Fibroblast of skin of abdomen (primary cell): ENCODE measurements at regions not wholly inside any gene's neighbourhood (a gene's known extent, or its start where the extent isn't known, plus 50 kb on each side); places are given as distances from the start of the nearest gene placed in this dataset.

Experiments
- DNase-seq: peaks from one replicate; pipeline ENCODE4 v3.0.0-alpha.2; 2013

DNA sequence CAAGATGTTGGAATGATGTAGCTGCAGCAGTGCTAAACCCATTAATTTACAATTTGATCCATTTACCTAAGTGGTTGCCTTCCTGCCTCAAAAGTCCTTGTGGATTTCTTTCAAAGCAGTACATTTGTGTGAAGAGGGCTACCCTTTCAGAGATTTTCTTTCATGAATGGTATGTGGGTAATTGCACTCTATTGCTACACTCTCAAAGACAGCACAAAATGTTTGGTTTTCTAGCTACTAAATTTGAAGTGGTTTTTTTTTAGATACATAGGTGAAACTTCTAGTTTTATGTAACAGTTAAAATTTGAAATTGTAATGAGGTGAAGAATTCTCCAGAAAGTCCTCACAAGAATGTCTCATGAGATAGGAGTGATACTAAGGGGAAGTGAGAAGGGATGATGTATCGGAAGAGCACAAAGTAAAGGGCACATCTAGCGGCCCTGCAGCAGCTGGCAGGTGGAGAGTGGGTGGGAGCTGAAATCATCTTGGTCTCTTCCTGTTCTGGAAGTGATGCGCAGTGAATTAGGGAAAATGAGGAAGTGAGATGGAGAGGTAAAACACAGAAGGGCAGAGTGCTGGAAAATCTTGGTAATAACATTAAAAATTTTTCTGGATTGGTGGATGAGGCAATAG is 236.8 kb upstream of the MAN1A1 start:
- no peak for DNase-seq

GRCh38 chr6:119584088-119584487 is 234.5 kb upstream of the MAN1A1 start:
- DNase-seq = no peak

DNA sequence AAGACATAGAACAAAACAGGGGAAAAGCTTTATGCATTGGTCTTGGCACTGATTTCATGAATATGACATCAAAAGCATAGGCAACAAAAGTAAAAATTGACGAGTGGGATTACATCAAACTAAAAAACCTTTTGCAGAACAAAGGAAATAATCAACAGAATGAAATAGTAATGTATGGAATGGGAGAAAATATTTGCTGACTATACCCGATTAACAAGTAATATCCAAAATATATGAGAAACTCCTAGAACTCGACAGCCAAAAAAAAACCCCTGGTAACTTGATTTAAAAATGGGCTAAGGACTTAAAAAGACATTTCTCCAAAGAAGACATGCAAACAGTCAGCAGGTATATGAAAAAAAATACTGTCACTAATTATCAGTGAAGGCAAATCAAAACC is 231.7 kb upstream of the MAN1A1 start:
- DNase-seq = no peak

DNA sequence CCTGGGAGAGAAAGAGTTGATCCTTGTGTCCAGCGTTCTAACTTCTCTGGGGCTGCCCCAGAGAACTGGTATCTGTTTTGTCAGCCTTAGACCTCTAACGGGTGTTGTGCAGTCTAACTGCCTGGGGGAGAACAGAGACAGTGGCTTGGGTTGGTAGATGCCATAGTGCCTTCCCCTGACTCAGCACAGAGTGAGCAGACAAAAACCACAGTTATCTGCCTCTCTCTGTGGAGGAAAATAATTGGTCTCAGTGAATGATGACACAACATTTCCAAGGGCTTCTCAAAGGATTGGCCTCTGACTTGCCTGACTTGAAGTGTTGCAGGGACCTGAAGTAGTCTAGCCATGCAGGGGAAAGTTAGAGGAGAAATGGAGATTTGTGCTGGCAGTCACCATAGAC is 226.2 kb upstream of the MAN1A1 start:
- DNase-seq = peak; percentile 82

DNA sequence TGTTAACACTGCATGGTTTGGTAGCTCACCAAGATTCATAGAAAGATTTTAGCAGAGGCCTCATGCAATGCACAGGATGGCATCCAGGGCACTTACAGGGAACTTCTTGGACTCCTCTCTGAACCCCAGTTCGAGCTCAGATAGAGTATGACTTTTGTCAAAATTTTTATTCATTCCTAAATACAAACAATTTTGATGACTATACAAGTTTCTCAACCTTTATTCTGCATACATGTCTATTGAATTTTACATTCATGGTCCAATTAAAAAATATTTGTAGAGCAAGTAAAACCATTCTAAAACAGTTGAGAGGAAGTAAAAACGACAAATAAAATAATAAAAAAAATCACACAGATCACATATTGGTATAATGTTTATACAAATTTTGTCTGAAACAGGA is 219.0 kb upstream of the MAN1A1 start:
- no peak for DNase-seq

GRCh38 chr6:119566546-119567260 is 217.1 kb upstream of the MAN1A1 start:
- DNase-seq = no peak

DNA sequence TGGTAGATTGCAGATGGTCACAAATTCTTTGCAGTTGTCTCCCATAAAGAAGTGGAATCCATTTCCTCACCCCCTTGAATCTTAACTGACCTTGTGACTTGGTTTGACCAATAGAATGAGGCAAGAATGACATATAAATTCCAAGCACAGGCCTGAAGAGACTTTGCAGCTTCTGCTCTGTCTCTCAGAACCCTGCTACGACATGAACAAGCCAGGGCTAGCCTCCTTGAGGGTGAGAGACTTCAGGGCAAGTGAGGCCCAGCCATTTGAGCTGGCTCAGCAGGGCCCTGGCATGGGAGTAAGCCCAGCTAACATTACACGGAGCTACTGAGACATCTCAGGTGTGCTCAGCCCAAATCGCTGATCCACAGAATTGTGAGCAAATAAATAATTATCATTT is 216.3 kb upstream of the MAN1A1 start:
- no peak for DNase-seq

GRCh38 chr6:119562168-119562567 is 212.6 kb upstream of the MAN1A1 start:
- DNase-seq = no peak

- DNase-seq = no peak
These were observed 210.0 kb upstream of the MAN1A1 start for GRCh38 chr6:119559586-119559985.

DNA sequence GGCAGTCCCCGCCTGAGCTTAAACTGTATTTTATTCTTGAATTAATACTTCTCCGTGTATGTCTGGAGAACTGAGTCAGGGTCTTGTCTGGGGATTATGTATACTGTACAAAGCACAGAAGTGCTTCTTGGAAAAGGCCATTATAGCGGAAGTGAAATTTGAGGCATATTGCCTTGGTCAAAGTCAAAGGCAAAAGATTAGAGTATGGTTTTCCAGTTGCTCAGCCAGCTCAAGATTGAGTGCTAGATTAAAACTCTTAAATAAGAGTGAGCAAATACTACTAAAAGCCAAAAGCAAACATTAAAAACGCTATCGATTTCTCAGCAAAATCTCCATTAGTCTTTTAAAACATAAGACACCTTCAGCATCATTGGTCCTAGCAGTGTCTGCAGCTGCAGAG is 207.7 kb upstream of the MAN1A1 start:
- no peak for DNase-seq

- peak; percentile 32 for DNase-seq
These were observed 202.5 kb upstream of the MAN1A1 start for GRCh38 chr6:119552021-119552420.

- no peak for DNase-seq
These were observed 197.5 kb upstream of the MAN1A1 start for GRCh38 chr6:119547024-119547423.

GRCh38 chr6:119545245-119545644 is 195.7 kb upstream of the MAN1A1 start:
- DNase-seq = no peak

DNA sequence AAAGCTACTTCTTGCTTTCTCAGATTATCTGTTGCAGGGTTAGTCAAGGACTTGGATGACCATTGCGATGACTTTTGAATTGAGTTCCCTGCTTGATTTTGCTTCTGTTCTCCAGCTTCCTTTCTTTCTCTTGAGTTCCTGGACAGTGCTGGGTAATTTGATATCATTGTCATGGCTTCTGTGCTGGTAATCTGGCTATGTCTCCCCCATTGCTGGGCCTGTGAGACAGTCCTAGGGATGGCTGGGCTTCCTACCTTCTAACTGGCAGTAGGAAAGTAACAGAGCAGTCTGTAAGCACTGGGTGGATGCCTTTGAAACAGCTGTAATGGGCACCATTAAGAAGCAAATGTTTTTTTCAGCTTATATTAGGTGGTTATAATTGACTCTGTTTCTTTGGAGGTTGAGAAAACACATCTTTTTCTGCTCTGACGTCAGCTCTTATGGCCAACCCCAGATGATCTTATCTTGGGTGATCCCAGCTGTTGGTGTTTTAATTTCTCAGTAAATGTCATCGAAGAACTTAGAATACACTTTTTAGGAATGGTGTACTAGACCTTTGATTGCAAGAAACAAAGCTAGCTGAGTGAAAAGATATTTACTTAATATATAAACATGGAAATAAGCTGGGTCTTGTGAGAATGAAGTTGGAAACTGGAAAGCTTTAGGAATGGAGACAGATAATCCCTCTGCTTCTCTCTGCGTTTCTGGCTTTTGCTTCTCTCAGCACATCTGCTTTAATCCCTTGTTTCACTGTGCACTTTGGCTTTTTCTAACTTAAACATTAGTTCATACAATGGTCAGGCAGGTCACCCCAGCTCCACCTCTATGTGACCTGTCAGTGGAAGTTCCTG is 195.0 kb upstream of the MAN1A1 start:
- DNase-seq = no peak

GRCh38 chr6:119543332-119543731 is 193.8 kb upstream of the MAN1A1 start:
- DNase-seq = no peak

DNA sequence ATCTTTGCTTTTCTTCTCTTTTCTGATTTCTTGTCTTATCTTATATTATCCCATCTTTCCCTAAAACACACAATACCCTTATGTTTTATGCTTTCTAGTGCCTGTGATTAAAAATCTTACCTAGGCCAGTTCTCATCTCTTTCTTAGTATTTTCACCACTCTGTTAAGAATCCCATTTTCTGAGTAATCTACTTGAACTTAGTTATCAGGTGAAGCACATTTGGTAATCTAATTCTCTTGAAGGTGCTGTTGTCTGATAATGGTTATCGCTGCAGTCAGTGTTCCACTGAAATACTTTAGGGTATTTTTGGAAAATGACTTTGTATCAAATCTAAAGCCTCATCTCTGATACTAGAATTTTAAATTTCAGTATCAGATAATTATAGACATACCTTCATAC is 192.5 kb upstream of the MAN1A1 start:
- DNase-seq = no peak

DNA sequence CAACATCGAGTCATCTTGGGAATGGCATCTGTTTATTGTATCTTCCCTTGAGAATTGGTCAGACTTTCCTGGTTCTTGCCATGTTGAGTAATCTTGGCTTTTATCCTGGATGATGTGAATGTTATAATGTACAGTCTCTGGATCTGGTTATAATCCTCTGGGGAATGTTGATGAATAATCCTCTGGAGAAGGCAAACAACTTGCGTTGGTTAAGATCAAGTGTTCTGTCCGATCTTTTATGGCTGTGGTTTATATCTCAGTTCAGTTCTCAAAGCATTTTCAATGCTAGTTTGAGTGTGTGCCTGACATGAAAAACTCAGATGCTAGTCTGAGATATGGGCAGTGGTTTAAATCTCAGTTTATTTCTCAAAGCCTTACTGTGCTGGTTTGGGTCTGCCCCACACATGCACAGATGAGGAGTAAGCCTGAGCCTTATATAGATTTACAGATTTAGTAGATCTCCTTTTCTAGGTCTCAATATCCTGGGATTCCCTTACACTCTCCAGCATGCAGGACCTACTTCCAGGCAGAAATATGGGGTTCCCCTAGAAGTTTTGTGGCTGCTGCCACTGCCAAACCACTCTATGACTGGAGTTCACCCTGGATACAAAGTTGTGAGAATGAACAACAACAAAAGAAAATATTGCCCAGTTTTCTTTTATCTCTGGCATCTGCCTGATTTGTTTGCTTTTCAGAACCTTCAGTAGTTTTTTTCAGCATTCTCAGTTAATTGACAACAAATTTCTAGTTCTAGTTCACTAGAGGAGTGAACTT is 191.8 kb upstream of the MAN1A1 start:
- DNase-seq = peak; percentile 100

DNA sequence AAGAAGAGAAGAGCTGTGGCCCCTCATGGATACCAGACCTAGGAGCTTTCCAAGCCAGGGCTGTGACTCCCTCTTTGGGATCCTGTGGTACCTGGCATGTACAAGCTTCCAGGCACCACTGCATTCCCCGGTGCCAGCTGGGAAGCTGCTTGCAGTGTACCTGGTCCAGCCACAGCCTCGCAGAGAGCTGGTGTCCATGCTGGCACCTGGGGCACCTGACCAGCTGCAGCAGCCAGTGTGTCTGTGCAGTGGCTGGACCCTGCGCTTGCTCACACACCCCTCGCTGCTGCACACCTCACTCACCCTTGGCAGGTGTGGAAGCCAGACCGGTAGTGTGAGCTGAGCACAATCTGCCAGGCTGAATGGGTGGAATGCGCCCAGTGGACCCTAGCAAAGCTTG is 190.9 kb upstream of the MAN1A1 start:
- no peak for DNase-seq

- no peak for DNase-seq
These were observed 189.6 kb upstream of the MAN1A1 start for GRCh38 chr6:119539066-119539746.

GRCh38 chr6:119536666-119537065 is 187.1 kb upstream of the MAN1A1 start:
- DNase-seq = no peak

DNA sequence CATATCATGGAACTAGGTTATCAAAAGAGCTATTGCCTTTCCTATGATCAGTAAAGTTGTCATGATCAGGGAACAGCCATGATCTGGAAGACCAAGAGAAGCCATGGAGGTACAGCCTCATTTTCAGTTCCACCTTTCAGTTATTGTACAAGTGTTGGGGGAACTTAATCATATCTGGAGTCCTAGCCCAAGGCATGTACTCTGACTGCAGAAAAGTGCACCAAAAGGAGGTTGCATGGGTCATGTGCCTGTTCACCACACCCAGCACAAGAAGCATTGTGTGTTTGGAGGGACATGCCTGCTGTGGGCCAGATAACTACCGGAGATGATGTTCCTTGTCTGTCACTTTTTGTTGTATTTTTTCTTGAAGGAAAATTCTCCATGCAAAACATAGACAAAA is 185.8 kb upstream of the MAN1A1 start:
- DNase-seq = no peak

DNA sequence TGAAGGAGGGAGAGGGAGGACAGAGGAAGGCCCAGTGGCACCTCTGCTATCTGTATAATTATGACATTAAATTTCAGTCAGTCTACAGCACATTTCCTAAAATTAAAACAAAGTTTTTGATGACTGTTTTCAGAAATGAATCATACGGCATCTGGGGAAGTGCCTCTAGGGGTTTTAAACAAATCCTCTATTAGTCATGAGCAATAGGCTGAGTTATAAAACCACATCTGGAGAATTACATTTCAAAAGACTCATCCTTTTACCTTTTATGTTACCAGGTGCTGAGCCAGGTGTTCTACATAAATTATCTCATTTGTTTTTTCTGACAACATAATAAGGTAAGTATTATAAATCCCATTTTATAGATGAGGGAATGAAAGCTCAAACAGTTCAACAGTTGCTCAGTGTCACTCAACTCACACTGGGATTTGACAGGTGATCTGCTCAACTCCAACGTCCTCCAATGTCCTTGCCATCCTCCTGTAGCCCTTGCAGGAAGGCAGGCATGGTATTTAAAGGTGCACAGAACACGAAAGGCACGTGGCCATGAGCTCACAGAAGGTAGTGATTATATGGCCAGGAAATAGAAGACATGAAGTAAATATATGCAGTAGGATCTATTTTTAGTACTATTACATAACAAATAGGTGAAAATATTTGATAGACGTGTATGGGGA is 184.2 kb upstream of the MAN1A1 start:
- peak; percentile 59 for DNase-seq
